Gastroesophageal sphincter (tissue), 3 donors: ENCODE measurements at regions not wholly inside any gene's neighbourhood (a gene's known extent, or its start where the extent isn't known, plus 50 kb on each side); places are given as distances from the start of the nearest gene placed in this dataset.

Experiments used
- CTCF ChIP-seq, 4 experiments: fragments of 200-600 bp in 2 of 4; fragments of 450-650 bp in 2 of 4; sonication (generic) in 1 of 4; IDR thresholded peaks; one replicate each; pipeline ENCODE4 v1.5.1; 2017 to 2019; ENCODE audit warnings: antibody characterized with exemption in 4 of 4, mild to moderate bottlenecking in 2 of 4, moderate library complexity in 2 of 4
- EP300 ChIP-seq: sonication (generic); formaldehyde crosslinking; IDR thresholded peaks from one replicate; pipeline ENCODE4 v1.6.1; 2017; ENCODE audit warnings: antibody characterized with exemption, mild to moderate bottlenecking
- POLR2A ChIP-seq, 2 donors: fragments of 450-650 bp; IDR thresholded peaks; one replicate each; pipeline ENCODE4 v1.6.1; 2017; ENCODE audit warnings: antibody characterized with exemption in 2 of 2, mild to moderate bottlenecking in 2 of 2, moderate library complexity in 1 of 2

GRCh38 chr1:219415915-219416314 is 197.0 kb downstream of the ZC3H11B start:
- TF ChIP-seq POLR2A (IDR thresholded peaks at IDR 0.05) (no peak), CTCF (IDR thresholded peaks at IDR 0.05) (no peak), EP300 (no peak)
